GM21576 (cell line): ENCODE measurements at regions not wholly inside any gene's neighbourhood (a gene's known extent, or its start where the extent isn't known, plus 50 kb on each side); places are given as distances from the start of the nearest gene placed in this dataset.
"Not testable (repeated sequence)": the region's sequence is repeated elsewhere in the genome, so short reads cannot be mapped to it uniquely, and the experiment has no call there.

Source experiments
- ATAC-seq: cut with Tn5 transposase; IDR thresholded peaks from one replicate; pipeline ENCODE4 v1.9.1; 2021; ENCODE audit warnings: mild to moderate bottlenecking, moderate library complexity; ENCODE audit not compliant: unreplicated experiment

DNA sequence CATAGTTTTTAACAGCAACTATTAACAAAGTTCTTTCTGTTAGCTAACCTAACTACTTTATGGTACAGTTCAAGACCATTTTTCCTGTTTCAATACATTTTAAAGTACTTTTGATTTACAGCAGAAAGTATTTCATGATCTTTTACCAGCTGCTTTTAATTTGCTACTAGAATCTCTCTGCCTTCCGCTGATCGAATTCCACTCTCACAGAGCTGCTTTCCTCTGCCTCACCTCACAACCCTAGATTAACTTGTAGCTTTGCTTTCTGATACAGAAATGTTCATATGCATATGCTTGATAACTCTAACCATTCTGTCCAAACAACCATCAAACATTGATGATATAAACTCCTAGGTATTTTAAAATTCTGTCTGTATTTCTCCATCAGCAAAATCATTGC is 463.2 kb upstream of the ZEB2 start:
- ATAC-seq = no peak

DNA sequence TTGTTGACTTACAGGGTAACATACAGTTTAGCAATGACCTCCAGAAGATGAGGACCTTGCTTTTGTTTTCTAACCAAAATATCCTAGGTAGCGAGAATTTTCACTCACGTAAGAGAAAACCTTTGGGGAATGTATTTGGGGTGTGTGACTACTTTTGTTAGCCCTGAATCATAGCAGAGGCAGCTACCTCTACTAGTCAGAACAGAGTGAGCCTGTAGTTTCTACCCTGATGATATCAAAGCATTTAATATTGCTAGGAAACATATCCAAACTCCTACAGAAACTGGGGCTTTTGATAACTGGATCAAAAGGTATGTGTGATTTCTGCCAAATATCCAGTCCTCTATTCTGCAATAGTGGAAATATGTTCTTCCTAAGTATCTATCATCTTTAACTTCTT is 462.6 kb upstream of the ZEB2 start:
- no peak for ATAC-seq

GRCh38 chr2:144975881-144976280 is 456.0 kb upstream of the ZEB2 start:
- ATAC-seq = no peak

DNA sequence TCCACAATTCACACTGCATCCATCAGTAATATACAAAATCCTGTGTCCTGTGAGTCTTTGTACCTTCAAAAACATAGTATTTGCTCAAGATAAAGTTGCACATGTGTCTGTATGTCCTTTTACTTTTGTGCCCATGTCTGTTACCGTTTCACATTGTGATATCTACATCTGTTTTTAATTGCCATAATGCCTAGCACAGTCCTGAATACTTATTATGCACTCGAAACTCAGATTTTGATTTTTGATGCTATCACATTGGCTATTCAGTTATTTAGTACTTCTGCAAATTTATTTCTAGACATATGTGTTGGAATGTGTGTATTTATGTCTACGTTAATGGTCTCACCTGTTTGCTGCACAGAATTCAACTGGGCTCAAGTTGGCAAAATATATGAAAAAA is 452.8 kb upstream of the ZEB2 start:
- ATAC-seq = no peak

DNA sequence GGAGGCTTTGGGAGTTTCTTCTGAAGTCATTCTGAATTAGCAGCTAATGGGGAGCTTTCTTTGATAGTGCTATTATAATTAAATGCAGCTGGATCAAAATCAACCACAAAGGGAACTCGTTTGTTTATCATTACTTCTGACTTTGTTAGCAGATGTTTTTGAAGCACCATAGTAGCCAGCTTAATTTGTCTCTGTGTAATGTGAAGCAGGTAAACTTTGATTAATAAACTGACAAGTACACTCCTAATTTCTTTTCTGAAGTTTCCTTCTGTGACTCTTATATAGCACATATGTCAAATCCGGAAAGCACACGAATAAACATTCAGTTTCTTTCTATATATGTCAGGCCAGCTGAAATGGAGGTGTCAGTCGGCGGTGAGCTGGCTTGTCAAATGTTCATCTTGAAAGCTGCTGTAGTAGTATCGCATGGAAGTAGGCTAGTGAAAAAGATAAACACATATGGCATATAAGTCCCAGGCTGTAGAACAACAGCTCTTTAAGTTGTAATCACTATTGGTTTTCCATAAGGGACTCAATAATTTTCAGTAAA is 451.9 kb upstream of the ZEB2 start:
- ATAC-seq = no peak

GRCh38 chr2:144970410-144970809 is 450.5 kb upstream of the ZEB2 start:
- not testable (repeated sequence) for ATAC-seq

GRCh38 chr2:144969564-144969963 is 449.6 kb upstream of the ZEB2 start:
- not testable (repeated sequence) for ATAC-seq

DNA sequence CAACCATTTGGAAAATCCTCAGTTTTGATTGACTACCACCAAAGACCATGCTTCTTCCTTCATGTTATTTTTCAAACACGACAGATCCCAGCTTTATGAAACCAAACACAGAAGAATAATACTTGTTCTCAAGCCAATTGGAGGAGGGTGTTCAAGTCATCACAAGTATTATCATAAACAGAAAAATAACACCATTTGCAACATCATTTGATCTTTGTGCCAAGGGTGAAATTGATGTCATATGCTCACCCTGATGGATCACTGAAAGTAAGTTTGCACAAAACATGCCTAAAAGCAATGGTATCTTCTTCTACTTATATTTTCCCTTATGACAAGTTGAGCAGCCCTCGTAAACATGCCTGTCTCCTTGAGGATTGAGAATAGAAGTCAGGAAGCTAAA is 448.0 kb upstream of the ZEB2 start:
- ATAC-seq = no peak

- ATAC-seq = no peak
Measured at GRCh38 chr2:144965172-144965571, 445.3 kb upstream of the ZEB2 start.

DNA sequence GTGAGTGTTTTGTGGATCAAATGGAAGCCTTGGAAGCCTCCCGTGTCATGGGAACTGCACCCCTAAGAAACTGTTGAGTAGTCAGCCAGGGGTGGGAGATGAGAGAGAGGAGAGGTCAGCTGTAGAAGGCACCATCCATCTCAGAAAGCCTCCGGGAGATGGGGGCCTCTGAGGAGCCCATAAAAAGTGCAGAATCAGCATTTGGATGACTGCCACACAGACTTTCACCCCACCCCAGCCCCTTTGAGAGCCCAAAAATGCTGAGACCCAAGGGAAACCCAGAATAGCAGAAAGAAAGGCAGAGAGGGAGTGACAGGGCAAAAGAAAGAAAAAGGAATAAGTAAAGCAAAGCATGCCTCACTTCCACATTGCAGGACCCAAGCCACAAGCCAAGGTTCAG is 443.1 kb upstream of the ZEB2 start:
- no peak for ATAC-seq

DNA sequence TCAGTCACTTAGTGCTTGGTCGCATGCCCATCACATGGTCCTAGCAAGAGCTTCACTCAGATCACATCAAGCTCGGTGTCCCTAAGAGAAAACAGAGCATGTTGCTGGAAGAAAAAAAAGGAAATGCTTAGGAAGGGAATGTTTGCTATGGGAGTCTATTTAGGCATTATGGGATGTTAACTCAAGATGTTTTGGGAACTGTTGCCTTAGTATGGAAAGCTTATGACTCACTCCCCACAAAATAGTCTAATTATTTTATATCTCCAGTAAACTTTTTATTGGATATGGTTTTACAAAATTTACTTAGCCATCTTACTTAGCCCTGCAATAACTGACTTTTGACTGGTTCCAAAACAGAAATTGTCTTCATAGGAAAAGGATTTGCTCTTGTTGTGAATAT is 439.5 kb upstream of the ZEB2 start:
- ATAC-seq = no peak

DNA sequence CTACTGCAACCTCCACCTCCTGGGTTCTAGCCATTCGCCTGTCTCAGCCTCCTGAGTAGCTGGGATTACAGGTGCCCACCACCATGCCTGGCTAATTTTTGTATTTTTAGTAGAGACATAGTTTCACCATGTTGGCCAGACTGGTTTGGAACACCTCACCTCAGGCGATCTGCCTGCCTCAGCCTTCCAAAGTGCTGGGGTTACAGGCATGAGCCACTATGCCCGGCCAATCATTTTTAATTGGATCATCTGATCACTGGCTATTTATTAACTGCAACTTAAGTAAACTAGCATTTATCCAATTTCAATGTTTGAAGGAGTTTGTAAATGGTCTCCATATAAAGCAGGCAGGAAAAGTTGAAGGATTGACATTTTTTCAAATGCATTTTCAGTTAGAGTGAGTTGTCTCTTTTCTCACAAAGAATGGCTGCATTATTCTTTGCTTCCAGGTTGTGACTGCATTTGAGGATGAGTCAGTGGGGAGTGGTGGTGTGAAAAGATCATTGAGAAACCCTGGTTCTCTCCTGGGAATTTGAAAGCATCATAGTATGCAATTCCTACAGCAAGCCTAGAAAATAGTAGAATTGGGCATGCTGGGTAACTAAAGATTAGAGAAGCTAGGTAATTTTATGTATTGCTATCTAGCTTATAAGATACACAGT is 431.1 kb upstream of the ZEB2 start:
- no peak for ATAC-seq

- no peak for ATAC-seq
Measured at GRCh38 chr2:144948205-144948855, 428.4 kb upstream of the ZEB2 start.

GRCh38 chr2:144947709-144948037 is 427.8 kb upstream of the ZEB2 start:
- ATAC-seq = no peak

- no peak for ATAC-seq
Measured at GRCh38 chr2:144946263-144946662, 426.3 kb upstream of the ZEB2 start.

GRCh38 chr2:144944546-144945220 is 424.8 kb upstream of the ZEB2 start:
- ATAC-seq = no peak

GRCh38 chr2:144943986-144944385 is 424.1 kb upstream of the ZEB2 start:
- ATAC-seq = no peak

DNA sequence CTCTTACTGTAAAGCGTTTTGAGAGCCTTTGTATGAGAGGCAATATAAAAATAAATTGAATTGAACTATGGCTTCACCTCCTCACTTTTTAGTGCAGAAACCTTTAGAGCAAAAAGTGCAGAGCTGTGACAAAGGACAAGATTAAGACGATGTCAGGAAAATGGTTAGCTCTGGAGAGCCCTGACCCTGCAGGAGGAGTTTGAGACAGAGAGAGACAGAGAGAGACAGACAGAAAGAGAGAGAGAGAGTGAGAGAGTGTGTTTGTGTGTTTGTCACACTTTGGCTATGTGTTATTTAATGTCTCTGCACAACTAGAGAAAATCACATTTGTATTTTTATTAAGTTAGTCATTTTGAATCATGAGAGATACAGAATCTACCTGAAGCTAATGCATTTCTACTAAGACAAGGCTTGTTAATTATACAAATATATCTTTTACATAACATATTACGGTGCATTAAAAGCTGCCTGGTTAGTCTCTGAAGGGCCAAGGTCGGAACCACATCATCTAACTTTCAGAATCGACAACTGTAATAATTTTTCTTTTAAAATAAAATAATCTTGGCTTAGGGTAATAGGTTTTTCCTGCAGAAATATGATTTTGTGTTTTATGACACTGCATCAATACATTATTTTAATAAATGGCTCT is 423.5 kb upstream of the ZEB2 start:
- no peak for ATAC-seq

DNA sequence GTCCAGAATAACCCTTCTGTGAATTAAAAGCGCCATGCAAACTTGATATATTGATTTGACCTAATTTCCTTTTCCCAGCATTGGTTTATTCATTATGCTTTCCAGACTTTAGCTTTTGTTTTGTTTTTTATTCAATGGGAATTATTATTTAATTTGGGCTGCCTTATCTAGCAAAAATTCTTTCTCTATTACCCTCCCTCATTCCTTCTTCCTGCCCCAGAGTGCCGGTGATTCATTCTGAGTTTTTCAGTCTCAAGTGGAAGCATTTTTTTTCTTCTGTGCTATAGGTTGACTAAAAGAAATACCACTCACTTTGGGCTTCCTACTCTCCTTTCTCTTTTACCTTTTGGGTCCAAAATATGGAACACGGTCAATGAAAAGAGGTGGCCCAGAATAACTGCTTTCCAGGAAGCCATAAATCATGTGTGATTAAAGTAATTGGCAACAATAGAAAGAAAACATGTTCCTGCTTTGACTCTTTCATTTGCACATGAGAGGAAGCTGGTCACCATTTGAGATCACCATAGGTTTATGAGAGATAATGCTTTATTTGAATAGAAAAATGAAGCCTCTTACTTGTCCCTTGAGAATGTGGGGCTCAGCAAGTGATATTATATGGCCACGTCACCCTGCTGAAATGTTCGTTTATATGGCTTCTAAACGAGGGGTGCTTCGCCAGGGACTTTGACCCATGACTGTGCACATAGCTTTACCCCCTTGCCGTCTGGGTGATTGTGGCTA is 422.8 kb upstream of the ZEB2 start:
- ATAC-seq = no peak

DNA sequence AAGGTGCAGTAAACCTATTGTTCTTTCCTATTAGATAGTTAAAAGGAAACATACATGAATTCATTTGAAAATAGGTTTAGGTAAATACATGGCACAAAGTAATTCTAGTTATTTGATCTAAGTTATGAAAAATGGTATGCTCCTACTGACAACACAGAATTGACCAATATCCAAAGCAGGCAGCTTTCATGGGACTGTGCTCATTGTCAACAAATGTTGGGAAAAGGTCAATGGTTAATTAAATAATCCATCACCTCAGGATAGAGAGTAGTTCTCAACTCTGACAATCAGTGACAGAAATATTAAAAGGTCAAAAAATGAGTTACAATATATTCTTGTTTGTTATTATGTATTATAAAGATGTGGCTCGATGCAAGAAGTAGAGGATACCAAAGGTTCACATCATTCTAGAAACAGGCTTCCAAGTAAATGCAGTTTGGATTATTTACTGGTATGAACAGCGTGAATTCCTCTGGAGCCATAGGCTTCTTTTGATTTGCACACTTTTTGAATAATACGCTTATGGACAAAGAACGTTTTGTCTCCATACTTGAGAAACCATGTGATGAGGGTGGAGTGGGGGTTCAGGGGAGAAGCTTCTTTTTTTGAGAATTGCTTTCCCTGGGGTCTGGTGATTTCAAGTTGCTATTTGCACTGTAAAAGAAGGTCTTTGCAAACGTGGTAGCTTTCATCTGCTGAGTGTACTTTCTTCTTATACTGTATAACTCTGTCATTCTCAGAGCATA is 422.0 kb upstream of the ZEB2 start:
- ATAC-seq = no peak
